ENCODE measurements at regions not wholly inside any gene's neighbourhood (a gene's known extent, or its start where the extent isn't known, plus 50 kb on each side); places are given as distances from the start of the nearest gene placed in this dataset.
"Not testable (repeated sequence)": the region's sequence is repeated elsewhere in the genome, so short reads cannot be mapped to it uniquely, and the experiment has no call there.

- DNase-seq, result no peak
Observed at GRCh38 chr12:87385322-87385721, 643.9 kb downstream of the C12orf50 start.

DNA sequence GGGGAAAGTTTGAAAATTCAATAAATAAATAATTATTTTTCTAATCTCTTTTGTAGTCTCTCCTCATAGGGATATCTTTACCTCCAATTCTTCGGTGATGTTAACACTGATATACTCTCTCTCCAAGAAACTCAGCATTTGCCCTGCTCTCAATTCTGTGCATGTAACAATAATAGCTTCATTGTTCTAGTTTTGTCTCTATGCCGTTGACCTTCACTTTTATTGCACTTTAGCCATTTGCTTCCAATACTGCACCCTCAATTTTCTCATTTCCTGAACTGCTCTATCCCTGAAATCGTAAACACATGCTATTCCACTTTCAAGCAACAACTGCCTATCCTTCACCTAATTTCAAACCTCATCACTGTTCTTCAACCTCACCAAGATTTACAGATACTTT is 645.0 kb downstream of the C12orf50 start:
- DNase-seq, result no peak

GRCh38 chr12:87383680-87384079 is 645.5 kb downstream of the C12orf50 start:
- no peak for DNase-seq

- DNase-seq, result no peak
Observed at GRCh38 chr12:87382959-87383566, 646.1 kb downstream of the C12orf50 start.

- DNase-seq, result no peak
Observed at GRCh38 chr12:87382436-87382835, 646.8 kb downstream of the C12orf50 start.

DNA sequence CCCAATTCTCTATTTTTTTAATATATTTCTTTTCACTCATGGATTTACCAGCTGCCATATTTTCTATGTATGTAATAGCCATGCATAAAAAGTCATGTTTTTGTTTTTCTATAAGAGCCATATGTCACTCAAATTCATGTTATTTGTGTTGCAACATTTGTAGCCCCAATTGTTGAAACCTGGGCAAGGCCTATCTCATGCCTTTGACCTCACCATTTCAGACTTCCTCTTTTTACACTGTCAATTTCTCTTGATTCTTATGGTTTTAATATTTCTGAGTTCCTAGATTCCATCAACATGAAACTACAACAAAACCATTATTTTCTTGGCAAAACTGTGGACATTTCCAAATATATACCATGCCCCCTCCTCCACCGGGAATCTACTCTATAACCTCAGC is 647.5 kb downstream of the C12orf50 start:
- no peak for DNase-seq

DNA sequence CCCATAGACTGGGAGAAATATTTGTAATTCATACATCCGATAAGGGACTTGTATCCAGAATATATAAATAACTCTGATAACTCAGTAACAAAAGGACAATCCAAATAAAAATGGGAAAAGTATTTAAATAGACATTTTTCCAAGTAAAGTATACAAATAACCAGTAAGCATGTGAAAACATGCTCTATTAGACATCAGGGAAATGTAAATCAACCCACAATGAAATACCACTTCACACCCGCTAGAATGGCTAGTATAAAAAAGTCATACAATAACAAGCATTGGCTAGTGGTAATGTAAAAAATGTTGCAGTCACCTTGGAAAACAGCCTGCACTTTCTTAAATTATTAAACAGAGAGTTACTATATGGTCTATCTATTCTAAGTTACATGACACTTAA is 650.7 kb downstream of the C12orf50 start:
- DNase-seq, result no peak

DNA sequence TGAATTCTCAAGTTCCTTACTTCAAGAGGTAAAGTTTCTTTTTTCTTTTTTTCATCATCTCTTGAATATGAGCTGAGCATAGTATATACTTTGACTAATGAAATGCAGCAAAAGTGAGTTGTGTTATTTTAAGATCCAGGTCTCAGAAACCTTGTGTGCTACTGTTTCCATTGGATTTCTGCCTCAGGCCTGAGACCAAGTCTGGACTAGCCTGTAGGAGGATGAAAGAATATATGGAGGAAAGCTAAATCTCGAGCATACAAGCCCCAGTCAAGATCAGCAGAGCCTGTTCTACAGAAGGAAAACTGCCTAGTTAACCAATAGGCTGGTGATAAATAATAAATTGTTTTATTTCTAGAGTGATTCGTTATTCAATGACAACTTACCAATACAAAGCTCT is 652.5 kb downstream of the C12orf50 start:
- DNase-seq, result no peak

GRCh38 chr12:87369161-87369560 is 660.0 kb downstream of the C12orf50 start:
- no peak for DNase-seq

DNA sequence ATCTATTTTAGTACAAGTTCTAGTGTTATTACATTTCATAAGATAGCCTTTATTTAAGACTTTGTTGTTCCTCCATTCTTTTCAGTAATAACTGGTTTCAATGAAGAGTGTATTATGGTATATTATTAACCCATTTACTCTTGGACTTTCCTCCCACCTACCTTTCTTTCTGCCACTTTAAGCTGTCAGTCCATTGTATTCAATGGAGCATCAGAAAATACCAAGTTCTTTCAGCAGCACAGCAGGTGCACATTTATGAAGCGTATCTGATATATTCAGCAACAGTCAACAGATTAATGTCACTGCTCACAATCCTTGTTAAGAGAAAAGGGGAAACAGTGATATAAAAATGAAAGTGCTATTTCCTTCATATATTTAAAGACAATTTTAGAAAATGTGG is 660.9 kb downstream of the C12orf50 start:
- DNase-seq, result no peak

DNA sequence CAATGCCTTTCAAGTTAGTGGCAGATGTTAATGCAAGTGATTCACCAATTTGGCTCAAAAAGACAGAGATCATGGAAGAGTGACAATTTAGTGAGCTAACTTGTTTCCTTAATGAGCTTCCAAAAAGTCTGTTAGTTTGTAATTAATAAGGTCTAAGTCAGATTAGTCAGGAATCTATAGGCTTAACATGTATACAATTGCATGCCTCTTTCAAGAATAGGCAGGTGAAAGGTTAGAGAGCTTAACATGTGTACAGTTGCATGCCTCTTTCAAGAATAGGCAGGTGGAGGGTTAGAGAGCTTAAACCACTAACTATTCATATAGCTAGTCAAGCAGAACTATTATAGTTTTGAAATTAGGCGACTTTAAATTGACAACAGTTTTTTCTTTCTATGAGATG is 663.8 kb downstream of the C12orf50 start:
- no peak for DNase-seq

- DNase-seq, result no peak
Observed at GRCh38 chr12:87363497-87364084, 665.6 kb downstream of the C12orf50 start.

- no peak for DNase-seq
Observed at GRCh38 chr12:87349681-87350080, 679.5 kb downstream of the C12orf50 start.

- DNase-seq, result no peak
Observed at GRCh38 chr12:87348071-87348470, 681.1 kb downstream of the C12orf50 start.

- no peak for DNase-seq
Observed at GRCh38 chr12:87344699-87345098, 684.5 kb downstream of the C12orf50 start.

DNA sequence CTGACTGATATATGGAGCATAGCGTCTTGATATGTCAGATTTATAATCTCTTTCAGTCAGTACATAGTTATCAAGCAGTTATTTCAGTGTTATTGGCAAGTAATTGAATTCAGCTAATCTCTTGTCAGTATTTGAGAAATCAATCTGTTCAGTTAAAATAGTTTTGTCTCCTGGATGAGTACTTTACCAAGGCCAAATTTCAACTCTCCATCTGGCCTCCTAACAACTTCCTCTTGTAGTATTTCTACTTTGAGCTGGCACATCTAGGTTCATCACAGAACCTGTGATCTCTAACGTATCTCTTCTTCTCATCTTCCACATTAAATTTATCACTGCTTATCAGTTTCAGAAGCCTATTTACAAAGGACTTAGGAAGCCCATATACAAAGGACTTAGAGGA is 690.5 kb downstream of the C12orf50 start:
- no peak for DNase-seq

GRCh38 chr12:87336814-87337336 is 692.3 kb downstream of the C12orf50 start:
- DNase-seq, result no peak

DNA sequence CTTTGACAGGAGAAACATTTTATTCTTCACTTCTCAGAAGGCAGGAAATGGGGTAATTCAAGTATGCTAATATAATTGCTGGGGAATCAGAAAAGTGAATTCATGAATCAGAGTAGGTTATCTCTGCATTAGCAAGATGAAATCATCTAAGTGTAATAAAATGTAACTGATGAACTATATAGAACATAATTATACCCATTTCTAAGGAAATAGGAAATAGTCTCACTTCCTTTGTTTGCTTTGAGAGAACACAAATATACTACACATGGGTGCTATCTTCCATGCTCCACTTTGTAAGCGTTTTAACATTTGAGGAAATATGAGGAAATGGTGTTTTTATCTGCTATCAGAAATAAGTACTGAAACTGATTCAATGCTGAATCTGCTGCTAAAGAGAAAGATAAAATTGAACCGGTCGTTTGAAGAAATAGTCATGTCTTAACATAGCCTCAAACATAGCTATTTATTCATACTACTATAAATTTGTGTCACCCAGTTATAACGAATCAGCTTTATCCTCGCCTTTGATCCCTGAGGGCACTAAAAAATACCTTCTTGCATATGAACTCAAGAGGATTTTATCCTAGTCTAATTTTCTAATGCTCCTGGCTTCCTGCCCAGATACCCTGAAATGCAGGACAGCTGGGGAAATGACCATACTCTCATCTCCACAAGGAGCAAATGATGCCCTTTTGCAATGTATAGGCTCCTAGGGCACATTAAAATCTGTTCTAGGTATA is 696.0 kb downstream of the C12orf50 start:
- DNase-seq, result no peak

- not testable (repeated sequence) for DNase-seq
Observed at GRCh38 chr12:87330071-87330555, 699.1 kb downstream of the C12orf50 start.

- DNase-seq, result no peak
Observed at GRCh38 chr12:87329076-87329863, 699.9 kb downstream of the C12orf50 start.

- DNase-seq, result no peak
Observed at GRCh38 chr12:87323369-87323768, 705.8 kb downstream of the C12orf50 start.

DNA sequence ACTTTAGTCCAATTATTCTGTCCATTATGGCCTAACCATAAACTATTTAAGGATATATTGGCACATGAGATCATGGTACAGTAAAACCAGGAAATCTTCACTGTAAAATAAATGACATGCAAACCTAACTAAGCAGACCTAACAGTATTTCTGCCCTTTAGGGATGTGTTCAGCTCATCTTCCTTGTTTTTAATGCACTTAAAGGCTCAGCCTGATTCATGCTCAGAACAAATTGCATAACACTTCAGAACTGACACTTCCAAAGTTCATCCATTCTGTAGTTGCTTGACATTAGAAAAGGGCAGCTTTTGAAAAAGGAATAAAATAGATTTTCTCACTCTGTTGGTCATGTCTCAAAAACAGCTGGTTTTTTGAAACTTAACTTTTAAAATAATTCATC is 708.5 kb downstream of the C12orf50 start:
- no peak for DNase-seq

DNA sequence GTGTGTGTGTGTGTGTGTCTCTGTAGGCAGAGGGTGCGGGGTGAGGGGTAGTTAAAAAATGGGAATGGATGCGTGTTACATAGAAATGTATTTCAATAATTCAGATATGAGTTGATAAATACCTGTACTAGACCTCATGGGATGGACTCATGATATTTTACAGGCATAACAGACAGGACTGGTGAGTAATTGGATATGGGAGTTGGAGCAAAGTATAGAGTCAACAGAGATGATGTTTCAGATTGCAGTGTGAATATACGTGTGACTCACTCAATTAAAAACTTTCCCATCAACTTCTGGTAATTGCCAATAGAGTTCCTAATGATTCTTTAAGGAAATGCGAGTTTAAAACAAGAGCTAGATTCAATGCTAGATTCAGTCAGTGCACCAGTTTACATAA is 711.9 kb downstream of the C12orf50 start:
- DNase-seq, result no peak

Data from inflammatory macrophage treated with lipopolysaccharide for 4 hours (primary cell).